ENCODE measurements at regions not wholly inside any gene's neighbourhood (a gene's known extent, or its start where the extent isn't known, plus 50 kb on each side); places are given as distances from the start of the nearest gene placed in this dataset.

DNA sequence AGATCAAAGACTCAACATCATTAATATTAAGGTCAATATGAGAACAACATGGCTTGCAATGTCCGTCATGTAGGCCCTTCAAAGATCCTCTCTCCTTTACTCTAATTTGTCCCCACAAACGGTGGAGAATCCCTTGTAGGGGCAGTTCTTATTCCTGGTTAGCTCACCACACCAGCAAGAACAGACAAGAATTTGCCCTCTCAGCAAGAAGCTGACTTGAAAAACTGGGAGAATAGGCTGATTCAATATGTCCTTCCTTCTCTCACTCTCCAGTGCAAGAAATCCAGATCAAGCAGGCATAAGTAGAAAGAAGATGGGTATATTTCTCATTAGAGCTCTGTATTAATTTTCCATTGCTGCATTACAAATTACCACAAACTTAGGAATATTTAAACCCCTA, 704.2 kb upstream of the SLIT2 start:
- TF ChIP-seq, protein P1, sequence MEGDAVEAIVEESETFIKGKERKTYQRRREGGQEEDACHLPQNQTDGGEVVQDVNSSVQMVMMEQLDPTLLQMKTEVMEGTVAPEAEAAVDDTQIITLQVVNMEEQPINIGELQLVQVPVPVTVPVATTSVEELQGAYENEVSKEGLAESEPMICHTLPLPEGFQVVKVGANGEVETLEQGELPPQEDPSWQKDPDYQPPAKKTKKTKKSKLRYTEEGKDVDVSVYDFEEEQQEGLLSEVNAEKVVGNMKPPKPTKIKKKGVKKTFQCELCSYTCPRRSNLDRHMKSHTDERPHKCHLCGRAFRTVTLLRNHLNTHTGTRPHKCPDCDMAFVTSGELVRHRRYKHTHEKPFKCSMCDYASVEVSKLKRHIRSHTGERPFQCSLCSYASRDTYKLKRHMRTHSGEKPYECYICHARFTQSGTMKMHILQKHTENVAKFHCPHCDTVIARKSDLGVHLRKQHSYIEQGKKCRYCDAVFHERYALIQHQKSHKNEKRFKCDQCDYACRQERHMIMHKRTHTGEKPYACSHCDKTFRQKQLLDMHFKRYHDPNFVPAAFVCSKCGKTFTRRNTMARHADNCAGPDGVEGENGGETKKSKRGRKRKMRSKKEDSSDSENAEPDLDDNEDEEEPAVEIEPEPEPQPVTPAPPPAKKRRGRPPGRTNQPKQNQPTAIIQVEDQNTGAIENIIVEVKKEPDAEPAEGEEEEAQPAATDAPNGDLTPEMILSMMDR (conservative IDR thresholded peaks at IDR 0.05; ENCODE audit: low read length): no peak
- TF ChIP-seq EZH2phosphoT487 (IDR thresholded peaks at IDR 0.05; ENCODE audit: borderline replicate concordance): no peak

Measured in Loucy (cell line).